ENCODE measurements at regions not wholly inside any gene's neighbourhood (a gene's known extent, or its start where the extent isn't known, plus 50 kb on each side); places are given as distances from the start of the nearest gene placed in this dataset.

DNA sequence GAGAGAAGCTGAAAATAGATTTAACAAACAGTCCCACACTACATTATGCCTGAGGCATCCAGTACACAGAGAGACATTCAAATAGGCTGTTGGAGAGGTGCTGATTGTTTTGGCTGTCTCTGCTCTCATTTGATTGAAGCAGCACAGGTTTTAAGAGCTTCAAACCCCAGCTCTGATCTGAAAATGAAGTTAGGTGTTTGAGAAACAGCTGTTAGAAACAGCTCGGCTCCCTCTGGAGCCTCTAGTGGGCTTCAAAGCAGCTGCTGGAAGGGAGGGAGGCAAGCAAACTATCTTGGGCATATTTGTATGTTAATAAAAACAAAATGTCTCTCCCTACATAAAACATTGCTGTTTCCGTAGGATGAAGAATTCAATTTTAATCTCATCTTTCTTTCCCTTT is 607.3 kb upstream of the GOT2 start:
- no peaks in the 10 kb centered on the region for H3K9me3 ChIP-seq (ENCODE audit: control insufficient read depth, insufficient read depth, low read depth, low read length)
- H3K36me3 ChIP-seq (ENCODE audit: control insufficient read depth, insufficient read depth, low read length): no peaks in the 10 kb centered on the region
- in situ Hi-C loops (cut with HindIII; ENCODE audit: low pct_unique_long_range_greater_than_20kb, low sequenced_read_pairs): no loop called here
- TF ChIP-seq TCF7L2 (IDR thresholded peaks at IDR 0.05; ENCODE audit: low read depth, low read length): no peak
- TF ChIP-seq, protein P1, sequence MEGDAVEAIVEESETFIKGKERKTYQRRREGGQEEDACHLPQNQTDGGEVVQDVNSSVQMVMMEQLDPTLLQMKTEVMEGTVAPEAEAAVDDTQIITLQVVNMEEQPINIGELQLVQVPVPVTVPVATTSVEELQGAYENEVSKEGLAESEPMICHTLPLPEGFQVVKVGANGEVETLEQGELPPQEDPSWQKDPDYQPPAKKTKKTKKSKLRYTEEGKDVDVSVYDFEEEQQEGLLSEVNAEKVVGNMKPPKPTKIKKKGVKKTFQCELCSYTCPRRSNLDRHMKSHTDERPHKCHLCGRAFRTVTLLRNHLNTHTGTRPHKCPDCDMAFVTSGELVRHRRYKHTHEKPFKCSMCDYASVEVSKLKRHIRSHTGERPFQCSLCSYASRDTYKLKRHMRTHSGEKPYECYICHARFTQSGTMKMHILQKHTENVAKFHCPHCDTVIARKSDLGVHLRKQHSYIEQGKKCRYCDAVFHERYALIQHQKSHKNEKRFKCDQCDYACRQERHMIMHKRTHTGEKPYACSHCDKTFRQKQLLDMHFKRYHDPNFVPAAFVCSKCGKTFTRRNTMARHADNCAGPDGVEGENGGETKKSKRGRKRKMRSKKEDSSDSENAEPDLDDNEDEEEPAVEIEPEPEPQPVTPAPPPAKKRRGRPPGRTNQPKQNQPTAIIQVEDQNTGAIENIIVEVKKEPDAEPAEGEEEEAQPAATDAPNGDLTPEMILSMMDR (IDR thresholded peaks at IDR 0.05): no peak
- no peak for TF ChIP-seq SIN3A (IDR thresholded peaks at IDR 0.05; ENCODE audit: borderline replicate concordance, insufficient read depth, low read depth, low read length)
- TF ChIP-seq POLR2AphosphoS5 (IDR thresholded peaks at IDR 0.05; ENCODE audit: low read depth, low read length): no peak
- TF ChIP-seq REST (IDR thresholded peaks at IDR 0.05; ENCODE audit: insufficient read depth in 1 of 2, low read depth in 2 of 2, low read length in 1 of 2): no peak
- ChIA-PET CTCF (no interaction called here), POLR2A (no interaction called here)
- no peaks in the 10 kb centered on the region for H3K27me3 ChIP-seq (ENCODE audit: control insufficient read depth, insufficient read depth, low read length)
- intact Hi-C loops (cut with micrococcal nuclease; ENCODE audit: unreplicated experiment): no loop called here
- no TSS peak for BruUV-seq (replicated peaks)
- no peak for ATAC-seq
- H3K4me3 ChIP-seq (ENCODE audit: low read depth in 2 of 2, low read length in 2 of 2): no peak overlapping the region
- no peak overlapping the region for H3K27ac ChIP-seq (ENCODE audit: low read length)
- H3K4me1 ChIP-seq (ENCODE audit: control insufficient read depth, insufficient read depth, low read length): no peaks in the 10 kb centered on the region
- DNase-seq (ENCODE audit: low read depth, low spot score): no peak

DNA sequence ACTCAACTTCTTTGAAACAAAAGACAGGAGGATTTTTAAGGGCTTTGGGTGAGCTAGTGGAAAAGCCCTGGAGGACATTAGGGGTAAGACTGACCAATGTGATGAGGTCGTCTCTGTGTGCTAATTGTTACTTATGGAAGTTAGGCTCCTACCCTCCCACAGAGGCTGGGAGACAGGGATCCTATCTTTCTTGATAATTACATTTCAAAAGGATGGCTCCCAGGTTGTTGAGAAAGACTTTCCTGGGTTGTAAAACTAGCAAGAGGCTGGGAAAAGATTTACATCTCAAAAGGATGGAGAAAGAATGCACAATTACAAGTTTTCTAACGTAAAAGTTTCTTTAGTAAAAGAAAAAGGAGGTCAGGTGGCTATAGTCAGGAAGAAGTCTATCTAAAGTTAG is 605.8 kb upstream of the GOT2 start:
- intact Hi-C loops (cut with micrococcal nuclease; ENCODE audit: unreplicated experiment) (no loop called here), in situ Hi-C loops (cut with HindIII; ENCODE audit: low pct_unique_long_range_greater_than_20kb, low sequenced_read_pairs) (no loop called here)
- Histone ChIP-seq H3K9me3 (ENCODE audit: control insufficient read depth, insufficient read depth, low read depth, low read length) (no peaks in the 10 kb centered on the region), H3K27me3 (ENCODE audit: control insufficient read depth, insufficient read depth, low read length) (no peaks in the 10 kb centered on the region), H3K4me3 (ENCODE audit: low read depth in 2 of 2, low read length in 2 of 2) (no peak overlapping the region), H3K4me1 (ENCODE audit: control insufficient read depth, insufficient read depth, low read length) (no peaks in the 10 kb centered on the region), H3K36me3 (ENCODE audit: control insufficient read depth, insufficient read depth, low read length) (no peaks in the 10 kb centered on the region), H3K27ac (ENCODE audit: low read length) (no peak overlapping the region)
- DNase-seq (ENCODE audit: low read depth, low spot score) (no peak), ATAC-seq (no peak)
- no peak for TF ChIP-seq REST (IDR thresholded peaks at IDR 0.05; ENCODE audit: insufficient read depth in 1 of 2, low read depth in 2 of 2, low read length in 1 of 2)
- TF ChIP-seq, protein P1 (IDR thresholded peaks at IDR 0.05): no peak
- TF ChIP-seq TCF7L2 (IDR thresholded peaks at IDR 0.05; ENCODE audit: low read depth, low read length): no peak
- no peak for TF ChIP-seq POLR2AphosphoS5 (IDR thresholded peaks at IDR 0.05; ENCODE audit: low read depth, low read length)
- no peak for TF ChIP-seq SIN3A (IDR thresholded peaks at IDR 0.05; ENCODE audit: borderline replicate concordance, insufficient read depth, low read depth, low read length)
- ChIA-PET POLR2A (no interaction called here), CTCF (no interaction called here)
- no TSS peak for BruUV-seq (replicated peaks)

All from Panc1 (cell line).